Progenitor cell of endocrine pancreas (in vitro differentiated cells): ENCODE measurements at regions not wholly inside any gene's neighbourhood (a gene's known extent, or its start where the extent isn't known, plus 50 kb on each side); places are given as distances from the start of the nearest gene placed in this dataset.

Source experiments
- DNase-seq: peaks from one replicate; pipeline ENCODE4 v3.0.0; 2021; ENCODE audit warnings: low spot score; ENCODE audit not compliant: unreplicated experiment
- H3K27ac Mint-ChIP-seq: 2 replicates; pipeline ENCODE4 v1.8.0; 2021; ENCODE audit warnings: mild to moderate bottlenecking, moderate library complexity, mixed read lengths
- H3K27me3 Mint-ChIP-seq: 2 replicates; pipeline ENCODE4 v1.8.0; 2021; ENCODE audit warnings: mixed read lengths
- H3K36me3 Mint-ChIP-seq: 2 replicates; pipeline ENCODE4 v1.8.0; 2022; ENCODE audit warnings: mixed read lengths; ENCODE audit not compliant: insufficient read depth
- H3K4me1 Mint-ChIP-seq: 2 replicates; pipeline ENCODE4 v1.8.0; 2021; ENCODE audit warnings: low read depth, mixed read lengths
- H3K4me3 Mint-ChIP-seq: 2 replicates; pipeline ENCODE4 v1.8.0; 2021; ENCODE audit warnings: low read depth, mild to moderate bottlenecking, moderate library complexity, mixed read lengths
- H3K9me3 Mint-ChIP-seq: 2 replicates; pipeline ENCODE4 v1.8.0; 2021; ENCODE audit warnings: low read depth, mixed read lengths
- CTCF ChIP-seq: fragments of 200-600 bp; sonication (generic); IDR thresholded peaks from one replicate; pipeline ENCODE4 v1.5.0; 2021; ENCODE audit warnings: antibody characterized with exemption, mild to moderate bottlenecking; ENCODE audit not compliant: unreplicated experiment

DNA sequence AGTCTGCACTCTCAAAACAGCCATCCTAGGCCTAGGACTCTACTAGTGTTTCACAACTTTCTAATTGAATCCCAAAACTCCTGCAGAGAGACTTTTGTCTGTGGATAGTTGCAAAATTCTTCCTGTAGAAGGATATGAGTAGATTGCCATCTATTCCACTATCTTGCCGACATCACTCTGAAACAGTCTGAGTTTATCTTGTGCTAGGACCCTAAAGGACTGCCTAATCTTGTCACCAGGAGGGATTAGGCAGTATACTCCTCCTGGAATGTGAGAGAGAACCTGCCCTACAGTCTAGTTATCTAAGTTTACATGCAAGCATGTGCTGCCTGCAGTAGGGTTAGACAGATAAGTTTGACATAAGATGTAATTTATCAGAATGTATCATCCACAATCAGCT, 1646.6 kb upstream of the PCDH7 start:
- DNase-seq: no peak
- no peaks in the 10 kb centered on the region for H3K36me3 Mint-ChIP-seq
- H3K4me1 Mint-ChIP-seq: no peaks in the 10 kb centered on the region
- H3K9me3 Mint-ChIP-seq: peaks cover 11% of the 10 kb centered on the region
- H3K4me3 Mint-ChIP-seq: no peak overlapping the region
- TF ChIP-seq CTCF: no peak
- no peaks in the 10 kb centered on the region for H3K27me3 Mint-ChIP-seq
- H3K27ac Mint-ChIP-seq: no peak overlapping the region

DNA sequence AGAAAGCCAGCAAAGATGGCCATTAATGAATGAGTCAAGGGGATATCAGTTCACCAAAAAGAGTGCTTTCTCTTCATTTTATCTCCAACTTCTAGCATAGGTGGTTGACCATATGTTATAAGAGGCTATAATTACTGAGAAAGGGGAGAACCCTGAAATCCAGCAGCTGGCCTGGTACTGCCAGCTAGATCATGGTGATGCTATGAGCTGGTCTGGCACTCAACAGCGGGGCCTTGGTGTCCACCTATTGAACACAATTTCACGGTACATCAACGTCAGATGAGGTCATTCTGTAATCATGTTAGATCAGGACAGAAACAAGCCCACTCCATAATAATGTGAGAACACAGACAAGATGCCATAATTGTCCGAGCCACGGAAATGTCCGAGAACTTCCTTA, 1644.8 kb upstream of the PCDH7 start:
- Mint-ChIP-seq H3K27ac (no peak overlapping the region), H3K27me3 (no peaks in the 10 kb centered on the region), H3K4me1 (no peaks in the 10 kb centered on the region), H3K9me3 (peaks cover 4% of the 10 kb centered on the region), H3K36me3 (no peaks in the 10 kb centered on the region), H3K4me3 (no peak overlapping the region)
- DNase-seq: no peak
- no peak for TF ChIP-seq CTCF

DNA sequence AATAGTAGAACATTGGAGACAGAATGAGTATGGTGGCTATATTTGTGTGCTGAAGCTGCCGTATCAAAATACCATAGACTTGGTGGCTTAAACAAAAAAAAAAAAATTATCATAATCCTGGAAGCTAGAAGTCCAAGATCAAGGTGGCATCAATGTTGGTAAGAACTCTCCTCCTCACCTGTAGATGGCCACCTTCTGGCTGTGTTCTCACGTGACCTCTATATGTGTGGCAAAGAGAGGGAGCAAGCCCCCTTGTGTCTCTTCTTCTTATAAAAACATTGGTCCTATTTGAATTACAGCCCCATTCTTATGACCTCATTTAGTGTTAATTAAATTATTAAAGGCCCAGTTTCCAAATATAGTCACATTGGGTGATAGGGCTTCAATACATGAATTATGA, 1640.9 kb upstream of the PCDH7 start:
- TF ChIP-seq CTCF: no peak
- H3K36me3 Mint-ChIP-seq: no peaks in the 10 kb centered on the region
- H3K4me3 Mint-ChIP-seq: no peak overlapping the region
- H3K27ac Mint-ChIP-seq: no peak overlapping the region
- H3K9me3 Mint-ChIP-seq: no peaks in the 10 kb centered on the region
- H3K27me3 Mint-ChIP-seq: no peaks in the 10 kb centered on the region
- H3K4me1 Mint-ChIP-seq: no peaks in the 10 kb centered on the region
- DNase-seq: no peak

DNA sequence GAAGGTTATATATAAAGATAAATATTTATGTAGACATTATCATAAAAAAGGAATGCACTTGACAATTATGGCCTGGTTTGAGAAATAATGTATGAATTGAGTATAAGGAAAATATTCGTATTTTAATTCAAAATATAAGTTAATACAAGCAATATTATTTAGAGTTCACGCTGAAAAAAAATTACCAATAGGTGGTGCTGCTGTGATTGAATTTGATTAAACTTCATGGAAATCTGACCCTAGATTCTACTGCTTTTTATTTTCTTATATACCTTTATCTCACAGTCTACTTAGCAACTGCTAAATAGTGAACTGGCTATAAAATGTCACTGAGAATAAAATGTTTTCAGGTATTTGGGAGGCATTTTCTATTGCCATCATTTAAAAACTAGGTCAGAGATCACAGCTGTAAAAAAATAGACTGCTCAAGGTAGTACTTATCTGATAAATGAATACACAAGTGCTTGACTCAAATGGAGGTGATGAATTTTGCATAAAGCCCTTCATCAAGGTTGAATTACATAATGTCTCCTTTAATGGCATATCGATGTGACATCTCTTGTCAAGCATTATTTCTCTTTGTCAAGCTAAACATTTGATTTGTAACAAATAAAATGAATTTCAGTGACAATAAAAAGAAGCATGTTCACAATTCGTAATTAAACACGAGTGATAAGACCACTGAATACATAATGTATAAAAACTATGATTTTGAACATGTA, 1638.8 kb upstream of the PCDH7 start:
- H3K4me1 Mint-ChIP-seq: no peaks in the 10 kb centered on the region
- no peak for TF ChIP-seq CTCF
- H3K4me3 Mint-ChIP-seq: no peak overlapping the region
- H3K36me3 Mint-ChIP-seq: no peaks in the 10 kb centered on the region
- H3K9me3 Mint-ChIP-seq: no peaks in the 10 kb centered on the region
- H3K27me3 Mint-ChIP-seq: no peaks in the 10 kb centered on the region
- DNase-seq: no peak
- no peak overlapping the region for H3K27ac Mint-ChIP-seq

- TF ChIP-seq CTCF: no peak
- no peaks in the 10 kb centered on the region for H3K27me3 Mint-ChIP-seq
- H3K4me3 Mint-ChIP-seq: no peak overlapping the region
- no peaks in the 10 kb centered on the region for H3K4me1 Mint-ChIP-seq
- H3K27ac Mint-ChIP-seq: no peak overlapping the region
- H3K9me3 Mint-ChIP-seq: no peaks in the 10 kb centered on the region
- no peaks in the 10 kb centered on the region for H3K36me3 Mint-ChIP-seq
- no peak for DNase-seq
These were observed 1637.5 kb upstream of the PCDH7 start for GRCh38 chr4:29082684-29083083.
